BLaER1 treated with 17β-estradiol and CSF1 and Interleukin-3, amounts not matched to agents 10 nM and 100 nM (cell line): ENCODE measurements at regions not wholly inside any gene's neighbourhood (a gene's known extent, or its start where the extent isn't known, plus 50 kb on each side); places are given as distances from the start of the nearest gene placed in this dataset.

Experiments
- H3K27ac ChIP-seq, 11 experiments: shearing (Covaris generic); formaldehyde crosslinking; 2 replicates each; pipeline ENCODE4 v1.8.1; 2022
- H3K27me3 ChIP-seq, 11 experiments: shearing (Covaris generic); formaldehyde crosslinking; 2 replicates each; pipeline ENCODE4 v1.8.1; 2022
- H3K36me3 ChIP-seq, 11 experiments: shearing (Covaris generic); formaldehyde crosslinking; 2 replicates each; pipeline ENCODE4 v1.8.1; 2022
- H3K4me1 ChIP-seq, 10 experiments: shearing (Covaris generic); formaldehyde crosslinking; 2 replicates each; pipeline ENCODE4 v1.8.1; 2022
- H3K4me2 ChIP-seq, 11 experiments: shearing (Covaris generic); formaldehyde crosslinking; 2 replicates each; pipeline ENCODE4 v1.8.1; 2022
- H3K4me3 ChIP-seq, 10 experiments: shearing (Covaris generic); formaldehyde crosslinking; 2 replicates each; pipeline ENCODE4 v1.8.1; 2022
- H3K9ac ChIP-seq, 11 experiments: shearing (Covaris generic); formaldehyde crosslinking; 2 replicates each; pipeline ENCODE4 v1.8.1; 2022
- H3K9me3 ChIP-seq, 11 experiments: shearing (Covaris generic); formaldehyde crosslinking; replicated peaks in 1 of 11; 2 replicates each; pipeline ENCODE4 v1.8.1; 2022
- H4K20me1 ChIP-seq, 11 experiments: shearing (Covaris generic); formaldehyde crosslinking; 2 replicates each; pipeline ENCODE4 v1.8.1; 2022
- Cebpa-rat ChIP-seq, 11 experiments: shearing (Covaris generic); IDR thresholded peaks; 2 replicates each; pipeline ENCODE4 v1.8.1; 2022

DNA sequence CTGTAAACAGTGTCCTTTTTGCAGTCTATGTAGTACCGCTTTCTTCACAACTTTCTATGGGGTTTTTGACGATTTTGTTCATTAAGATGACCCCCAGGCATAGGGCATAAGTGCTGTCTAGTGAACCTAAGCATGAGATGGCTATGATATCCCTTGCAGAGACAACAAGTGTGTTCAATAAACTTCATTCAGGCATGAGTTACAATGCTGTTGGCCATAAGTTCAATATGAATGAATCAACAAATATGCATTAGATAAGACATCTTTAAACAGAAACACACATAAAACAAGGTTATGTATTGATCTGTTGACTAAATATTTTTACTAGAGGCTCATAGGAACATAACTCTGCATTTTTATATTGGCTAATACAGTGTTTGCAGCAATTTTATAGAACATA is 1322.0 kb downstream of the ARAP2 start:
- TF ChIP-seq Cebpa-rat (IDR thresholded peaks at IDR 0.05), result no peak

DNA sequence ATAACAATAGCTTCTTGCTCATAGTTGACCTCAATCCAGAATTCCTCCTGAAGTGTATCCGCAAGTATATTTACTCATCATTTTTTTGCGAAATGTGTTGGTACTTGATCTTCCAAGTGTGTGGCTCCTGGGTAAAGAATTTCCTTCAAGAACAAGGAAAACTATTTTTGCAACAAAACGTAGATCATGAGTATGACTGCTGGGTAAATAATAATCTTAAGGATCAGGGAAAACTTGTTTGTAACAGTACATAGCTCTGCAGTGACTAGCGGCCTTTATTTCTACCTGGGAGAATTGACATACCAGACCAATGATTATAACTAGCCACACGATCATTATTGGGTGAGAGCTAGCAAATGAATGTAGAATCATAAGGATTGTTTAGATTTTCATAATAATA is 1311.7 kb downstream of the ARAP2 start:
- no peak for TF ChIP-seq Cebpa-rat (IDR thresholded peaks at IDR 0.05)
- H3K27ac ChIP-seq, result no peak overlapping the region

More for the DNA sequence above, 1322.0 kb downstream of the ARAP2 start:
- Histone ChIP-seq H3K9me3 (no peaks in the 10 kb centered on the region), H3K4me2 (no peak overlapping the region), H3K36me3 (no peaks in the 10 kb centered on the region), H3K4me3 (no peak overlapping the region), H3K4me1 (peaks cover 5 to 17% (median 10%) of the 10 kb centered on the region in 10 experiments; a peak in 15 of 20 replicates), H3K27ac (no peak overlapping the region), H4K20me1 (no peaks in the 10 kb centered on the region), H3K9ac (no peak overlapping the region), H3K27me3 (no peaks in the 10 kb centered on the region)

DNA sequence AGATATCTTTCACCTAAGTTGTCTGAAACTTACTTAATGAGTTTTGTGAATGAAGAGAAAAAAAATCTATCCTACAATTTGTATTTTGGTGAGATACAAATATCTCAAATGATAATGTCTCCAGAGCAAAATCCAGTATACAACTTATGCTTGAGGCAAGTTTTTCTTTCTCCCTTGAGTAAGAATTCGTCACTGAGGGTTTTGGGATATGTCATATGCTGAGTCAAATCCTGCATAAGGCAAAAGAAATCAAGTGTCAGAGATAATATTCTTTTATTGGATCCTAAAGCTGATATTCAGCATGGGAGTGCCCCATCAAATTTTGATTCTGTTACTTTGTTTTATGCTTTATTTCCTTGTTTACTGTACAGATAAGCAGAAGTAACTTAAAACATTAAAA is 1308.6 kb downstream of the ARAP2 start:
- H3K9me3 ChIP-seq, result no peaks in the 10 kb centered on the region
- no peak overlapping the region for H3K27ac ChIP-seq
- no peaks in the 10 kb centered on the region for H3K36me3 ChIP-seq
- H4K20me1 ChIP-seq, result no peaks in the 10 kb centered on the region
- H3K4me1 ChIP-seq, result no peaks in the 10 kb centered on the region
- H3K9ac ChIP-seq, result no peak overlapping the region
- no peak overlapping the region for H3K4me2 ChIP-seq
- no peaks in the 10 kb centered on the region for H3K27me3 ChIP-seq
- H3K4me3 ChIP-seq, result no peak overlapping the region
- TF ChIP-seq Cebpa-rat (IDR thresholded peaks at IDR 0.05), result no peak

More for the DNA sequence above, 1311.7 kb downstream of the ARAP2 start:
- Histone ChIP-seq H4K20me1 (no peaks in the 10 kb centered on the region), H3K27me3 (no peaks in the 10 kb centered on the region), H3K36me3 (no peaks in the 10 kb centered on the region), H3K9me3 (no peaks in the 10 kb centered on the region), H3K4me3 (no peak overlapping the region), H3K9ac (no peak overlapping the region), H3K4me1 (no peaks in the 10 kb centered on the region), H3K4me2 (no peak overlapping the region)

DNA sequence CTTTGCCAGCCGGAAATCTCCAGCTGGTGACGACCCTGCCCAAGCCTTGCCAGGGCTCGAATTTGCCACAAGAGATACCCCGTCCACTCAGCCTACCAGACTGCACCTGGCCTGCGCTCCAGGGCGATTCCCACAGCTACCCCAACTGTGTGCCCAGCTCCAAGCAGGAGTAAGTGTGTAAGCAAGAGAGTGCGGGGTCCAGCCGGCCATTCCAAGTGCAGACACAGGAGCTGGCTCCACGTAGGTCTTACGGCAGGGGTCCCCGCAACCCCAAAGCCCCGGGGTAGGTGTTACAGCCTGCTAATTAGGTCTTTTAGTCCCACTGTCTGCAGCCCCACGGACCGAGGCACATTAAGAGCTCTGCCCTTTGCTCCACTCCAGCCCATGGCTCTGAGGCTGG is 1305.2 kb downstream of the ARAP2 start:
- no peaks in the 10 kb centered on the region for H3K9me3 ChIP-seq
- H3K4me1 ChIP-seq, result no peaks in the 10 kb centered on the region
- no peak overlapping the region for H3K9ac ChIP-seq
- H3K4me2 ChIP-seq, result no peak overlapping the region
- H3K27me3 ChIP-seq, result no peaks in the 10 kb centered on the region
- H3K27ac ChIP-seq, result no peak overlapping the region
- no peak for TF ChIP-seq Cebpa-rat (IDR thresholded peaks at IDR 0.05)
- no peak overlapping the region for H3K4me3 ChIP-seq
- no peaks in the 10 kb centered on the region for H3K36me3 ChIP-seq
- no peaks in the 10 kb centered on the region for H4K20me1 ChIP-seq

DNA sequence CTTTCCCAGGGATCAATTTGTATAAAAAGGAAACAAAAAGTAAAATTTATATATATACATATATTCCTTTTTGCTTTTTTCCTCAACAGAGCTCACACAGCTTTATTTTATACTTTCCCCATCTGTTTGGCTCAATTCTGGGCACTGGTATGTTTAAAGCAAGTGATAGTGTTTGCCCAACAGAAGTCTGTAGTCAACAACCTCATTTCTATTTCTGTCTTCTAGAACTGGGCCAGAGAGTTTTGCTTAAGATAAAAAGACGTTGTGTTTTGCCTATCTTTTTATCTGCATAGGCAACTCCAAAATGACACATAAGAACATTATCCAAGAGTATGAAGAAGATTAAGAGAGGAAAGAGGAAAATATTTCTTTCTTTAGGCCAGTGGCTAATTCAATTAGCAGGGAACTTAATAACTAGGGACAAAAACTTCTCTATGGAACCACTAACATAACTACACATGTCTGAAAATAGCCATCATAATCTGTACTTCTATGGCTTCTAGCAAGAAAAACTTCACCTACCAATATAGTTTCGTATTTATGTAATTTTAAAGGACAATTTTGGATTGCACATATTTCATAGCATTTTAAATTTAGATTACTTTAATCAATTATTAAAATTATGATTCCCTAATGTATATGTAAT is 1300.5 kb downstream of the ARAP2 start:
- Histone ChIP-seq H3K36me3 (no peaks in the 10 kb centered on the region), H3K4me1 (peaks cover 0 to 12% (median 5%) of the 10 kb centered on the region in 10 experiments; a peak in 9 of 20 replicates), H3K4me3 (no peak overlapping the region), H3K27ac (no peak overlapping the region), H3K9me3 (no peaks in the 10 kb centered on the region), H3K9ac (no peak overlapping the region), H3K4me2 (no peak overlapping the region), H4K20me1 (no peaks in the 10 kb centered on the region), H3K27me3 (no peaks in the 10 kb centered on the region)
- TF ChIP-seq Cebpa-rat (IDR thresholded peaks at IDR 0.05), result no peak

DNA sequence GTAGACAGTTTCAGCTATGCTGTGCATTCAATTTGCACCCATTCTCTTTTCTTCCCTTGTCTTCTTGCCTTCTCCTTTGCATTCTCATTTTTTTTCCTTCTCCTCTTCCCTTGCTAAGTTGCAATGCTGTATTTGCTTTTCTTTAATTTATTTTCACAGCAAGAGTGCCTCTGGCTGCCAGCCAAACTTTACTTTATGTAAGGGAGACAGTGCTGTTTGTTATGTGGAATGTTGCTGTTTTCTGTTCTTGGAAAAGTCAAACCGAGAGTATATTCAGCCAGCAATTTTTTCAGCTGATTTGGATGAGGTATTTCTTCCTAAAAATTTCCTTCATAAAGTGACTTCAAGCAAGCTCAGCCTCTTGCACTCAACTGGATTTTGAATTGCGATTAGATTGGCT is 1293.4 kb downstream of the ARAP2 start:
- no peak for TF ChIP-seq Cebpa-rat (IDR thresholded peaks at IDR 0.05)
- no peak overlapping the region for H3K27ac ChIP-seq
- H3K27me3 ChIP-seq, result no peaks in the 10 kb centered on the region
- no peaks in the 10 kb centered on the region for H3K9me3 ChIP-seq
- no peak overlapping the region for H3K4me2 ChIP-seq
- no peaks in the 10 kb centered on the region for H3K36me3 ChIP-seq
- no peak overlapping the region for H3K9ac ChIP-seq
- no peaks in the 10 kb centered on the region for H4K20me1 ChIP-seq
- H3K4me1 ChIP-seq, result peaks cover 0 to 27% (median 6%) of the 10 kb centered on the region in 10 experiments; a peak in 9 of 20 replicates
- H3K4me3 ChIP-seq, result no peak overlapping the region

DNA sequence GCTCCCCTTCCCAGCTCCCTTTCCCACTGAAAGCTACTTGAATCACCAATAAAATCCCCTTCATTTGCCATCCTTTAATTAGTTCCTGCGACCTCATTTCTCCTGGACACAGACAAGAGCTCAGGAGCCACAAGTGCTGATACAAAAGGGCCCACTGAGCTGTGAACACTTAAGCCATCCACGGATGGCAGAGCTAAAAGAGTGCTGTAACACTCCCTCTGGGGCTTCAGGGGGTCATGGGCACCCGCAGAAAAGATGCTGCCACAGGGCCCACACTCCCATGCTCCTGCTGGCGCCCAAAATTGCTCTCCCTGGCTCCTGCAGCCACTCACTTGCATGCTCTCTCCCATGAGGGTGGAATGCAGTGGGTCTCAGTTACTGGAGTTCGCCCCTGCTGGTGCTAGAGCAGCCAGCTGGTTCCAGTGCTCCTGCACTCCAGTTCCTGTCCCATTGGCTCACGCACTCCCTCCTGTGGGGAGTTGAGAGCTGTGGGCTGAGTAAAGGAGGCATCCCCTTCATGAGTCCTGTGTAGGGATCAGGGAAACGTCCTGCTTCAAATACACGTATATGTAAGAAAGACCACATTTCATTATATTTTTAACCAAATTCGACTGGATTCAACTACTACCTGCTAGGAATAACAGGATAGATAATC is 1291.0 kb downstream of the ARAP2 start:
- Histone ChIP-seq H3K36me3 (no peaks in the 10 kb centered on the region), H4K20me1 (no peaks in the 10 kb centered on the region), H3K9ac (no peak overlapping the region), H3K4me1 (peaks cover 0 to 21% (median 3%) of the 10 kb centered on the region in 10 experiments; a peak in 8 of 20 replicates), H3K27me3 (no peaks in the 10 kb centered on the region), H3K27ac (no peak overlapping the region), H3K4me2 (no peak overlapping the region), H3K4me3 (no peak overlapping the region), H3K9me3 (no peaks in the 10 kb centered on the region)
- TF ChIP-seq Cebpa-rat (IDR thresholded peaks at IDR 0.05), result no peak

DNA sequence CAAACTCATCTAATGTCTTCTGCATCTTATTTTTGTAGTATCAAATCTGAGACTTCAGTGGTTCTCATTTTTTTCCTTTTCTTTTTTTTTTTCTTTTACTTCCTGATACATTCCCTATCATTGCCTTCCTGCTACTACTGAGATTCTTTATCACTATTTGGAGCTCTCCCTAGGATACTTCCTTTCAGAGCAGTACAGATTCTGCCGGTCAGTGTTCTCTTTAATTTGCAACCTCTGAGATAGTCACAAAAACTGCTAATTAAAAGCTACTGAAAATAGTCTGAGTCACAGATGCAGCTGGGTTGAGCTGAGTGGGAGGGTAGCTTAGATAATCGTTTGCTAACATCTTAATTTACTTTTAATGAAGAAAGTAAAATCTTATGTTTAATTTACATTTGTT is 1279.7 kb downstream of the ARAP2 start:
- Histone ChIP-seq H3K4me1 (no peaks in the 10 kb centered on the region), H3K27ac (no peak overlapping the region), H3K4me3 (no peak overlapping the region), H3K9ac (no peak overlapping the region), H3K9me3 (no peaks in the 10 kb centered on the region), H3K27me3 (no peaks in the 10 kb centered on the region), H4K20me1 (no peaks in the 10 kb centered on the region), H3K4me2 (no peak overlapping the region), H3K36me3 (no peaks in the 10 kb centered on the region)
- TF ChIP-seq Cebpa-rat (IDR thresholded peaks at IDR 0.05), result no peak

DNA sequence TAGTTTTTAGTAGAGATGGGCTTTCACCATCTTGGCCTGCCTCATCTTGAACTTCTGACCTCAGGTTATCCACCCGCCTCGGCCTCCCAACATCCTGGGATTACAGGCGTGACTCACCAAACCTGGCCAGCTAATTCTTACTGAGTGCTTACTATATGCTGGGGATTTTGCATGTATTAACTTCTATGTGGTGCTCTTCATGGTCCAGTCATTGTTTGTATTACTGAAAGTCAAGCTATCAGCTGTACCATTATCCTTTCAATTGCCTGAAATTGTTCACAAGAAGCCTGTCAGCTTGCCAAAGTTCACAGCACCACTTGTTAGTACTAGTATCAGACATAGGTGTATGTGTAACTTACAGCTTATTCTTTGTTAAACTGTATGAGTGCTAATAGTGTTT is 1272.1 kb downstream of the ARAP2 start:
- no peaks in the 10 kb centered on the region for H3K27me3 ChIP-seq
- no peaks in the 10 kb centered on the region for H3K36me3 ChIP-seq
- H3K4me1 ChIP-seq, result no peaks in the 10 kb centered on the region
- H3K9me3 ChIP-seq, result no peaks in the 10 kb centered on the region
- H3K27ac ChIP-seq, result no peak overlapping the region
- H3K9ac ChIP-seq, result no peak overlapping the region
- no peak overlapping the region for H3K4me3 ChIP-seq
- no peak for TF ChIP-seq Cebpa-rat (IDR thresholded peaks at IDR 0.05)
- no peak overlapping the region for H3K4me2 ChIP-seq
- no peaks in the 10 kb centered on the region for H4K20me1 ChIP-seq
